Calu3 (cell line): ENCODE measurements at regions not wholly inside any gene's neighbourhood (a gene's known extent, or its start where the extent isn't known, plus 50 kb on each side); places are given as distances from the start of the nearest gene placed in this dataset.
"Not testable (repeated sequence)": the region's sequence is repeated elsewhere in the genome, so short reads cannot be mapped to it uniquely, and the experiment has no call there.

Experiments used
- BruUV-seq: library from RNA; stranded (reverse); fragments of 400-500 nt; replicated peaks from 2 replicates; lab custom pipeline; 2021; lab: Mats Ljungman, UMichigan
- CTCF ChIA-PET: fragments of 300-600 bp; sonication (Branson Sonifier 250); formaldehyde crosslinking; loops from one replicate; lab custom pipeline; 2022; ENCODE audit warnings: antibody characterized with exemption; lab: Charles Lee
- DNase-seq: peaks from one replicate; pipeline ENCODE4 v3.0.0; 2022
- H3K27ac Mint-ChIP-seq: one replicate; pipeline ENCODE4 v1.8.0; 2022; ENCODE audit warnings: mixed read lengths; ENCODE audit not compliant: unreplicated experiment
- H3K27me3 Mint-ChIP-seq: one replicate; pipeline ENCODE4 v1.8.0; 2022; ENCODE audit warnings: mixed read lengths; ENCODE audit not compliant: unreplicated experiment
- H3K36me3 Mint-ChIP-seq: one replicate; pipeline ENCODE4 v1.8.0; 2022; ENCODE audit warnings: mild to moderate bottlenecking, moderate library complexity, mixed read lengths; ENCODE audit not compliant: insufficient read depth, unreplicated experiment
- H3K4me1 Mint-ChIP-seq: one replicate; pipeline ENCODE4 v1.8.0; 2022; ENCODE audit warnings: mild to moderate bottlenecking, low read depth, mixed read lengths; ENCODE audit not compliant: unreplicated experiment
- H3K4me3 Mint-ChIP-seq: one replicate; pipeline ENCODE4 v1.8.0; 2022; ENCODE audit warnings: mild to moderate bottlenecking, low read depth, moderate library complexity, mixed read lengths; ENCODE audit not compliant: unreplicated experiment
- H3K9me3 Mint-ChIP-seq: one replicate; pipeline ENCODE4 v1.8.0; 2022; ENCODE audit warnings: low read depth, mixed read lengths; ENCODE audit not compliant: unreplicated experiment
- intact Hi-C: fragments of 100-400 bp; cut with micrococcal nuclease; formaldehyde crosslinking; loops from one replicate; pipeline ENCODE4 v1.10.0; 2022; ENCODE audit not compliant: unreplicated experiment
- TF ChIP-seq, protein P1 (sequence below): fragments of 200-600 bp; IDR thresholded peaks from one replicate; pipeline ENCODE4 v1.8.0; 2022; ENCODE audit warnings: antibody characterized with exemption; ENCODE audit not compliant: unreplicated experiment

GRCh38 chr7:113030489-113030888 lies 56.1 kb downstream of the GPR85 start:
- CTCF ChIA-PET: no interaction called here
- Mint-ChIP-seq H3K36me3 (no peaks in the 10 kb centered on the region), H3K9me3 (no peaks in the 10 kb centered on the region), H3K4me1 (no peaks in the 10 kb centered on the region), H3K27ac (no peak overlapping the region), H3K4me3 (no peak overlapping the region), H3K27me3 (no peaks in the 10 kb centered on the region)
- no TSS peak for BruUV-seq
- TF ChIP-seq, protein P1, sequence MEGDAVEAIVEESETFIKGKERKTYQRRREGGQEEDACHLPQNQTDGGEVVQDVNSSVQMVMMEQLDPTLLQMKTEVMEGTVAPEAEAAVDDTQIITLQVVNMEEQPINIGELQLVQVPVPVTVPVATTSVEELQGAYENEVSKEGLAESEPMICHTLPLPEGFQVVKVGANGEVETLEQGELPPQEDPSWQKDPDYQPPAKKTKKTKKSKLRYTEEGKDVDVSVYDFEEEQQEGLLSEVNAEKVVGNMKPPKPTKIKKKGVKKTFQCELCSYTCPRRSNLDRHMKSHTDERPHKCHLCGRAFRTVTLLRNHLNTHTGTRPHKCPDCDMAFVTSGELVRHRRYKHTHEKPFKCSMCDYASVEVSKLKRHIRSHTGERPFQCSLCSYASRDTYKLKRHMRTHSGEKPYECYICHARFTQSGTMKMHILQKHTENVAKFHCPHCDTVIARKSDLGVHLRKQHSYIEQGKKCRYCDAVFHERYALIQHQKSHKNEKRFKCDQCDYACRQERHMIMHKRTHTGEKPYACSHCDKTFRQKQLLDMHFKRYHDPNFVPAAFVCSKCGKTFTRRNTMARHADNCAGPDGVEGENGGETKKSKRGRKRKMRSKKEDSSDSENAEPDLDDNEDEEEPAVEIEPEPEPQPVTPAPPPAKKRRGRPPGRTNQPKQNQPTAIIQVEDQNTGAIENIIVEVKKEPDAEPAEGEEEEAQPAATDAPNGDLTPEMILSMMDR: no peak
- intact Hi-C loops: no loop called here
- DNase-seq: no peak

DNA sequence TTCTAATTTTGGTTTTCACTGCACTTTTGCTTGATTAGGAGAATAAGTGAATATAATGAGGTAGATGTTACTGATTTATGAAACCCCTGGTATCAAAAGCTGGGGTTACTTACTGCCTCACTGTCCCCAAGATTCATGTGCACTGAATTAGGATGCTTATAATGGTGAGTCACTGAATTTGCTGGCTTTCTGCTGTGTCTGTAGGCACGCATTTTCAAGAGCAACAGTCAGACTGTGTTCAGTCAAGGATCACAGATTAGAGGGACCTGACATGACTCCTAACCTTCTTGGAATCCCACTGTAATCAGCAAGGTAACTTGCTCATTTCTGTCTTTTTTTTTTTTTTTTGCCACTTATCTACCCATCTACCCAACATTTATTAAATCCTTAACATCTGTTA lies 59.7 kb downstream of the GPR85 start:
- Mint-ChIP-seq H3K36me3 (no peaks in the 10 kb centered on the region), H3K4me1 (no peaks in the 10 kb centered on the region), H3K27ac (no peak overlapping the region), H3K9me3 (no peaks in the 10 kb centered on the region), H3K27me3 (no peaks in the 10 kb centered on the region), H3K4me3 (no peak overlapping the region)
- TF ChIP-seq, protein P1: no peak
- intact Hi-C loops: no loop called here
- no TSS peak for BruUV-seq
- CTCF ChIA-PET: no interaction called here
- no peak for DNase-seq

DNA sequence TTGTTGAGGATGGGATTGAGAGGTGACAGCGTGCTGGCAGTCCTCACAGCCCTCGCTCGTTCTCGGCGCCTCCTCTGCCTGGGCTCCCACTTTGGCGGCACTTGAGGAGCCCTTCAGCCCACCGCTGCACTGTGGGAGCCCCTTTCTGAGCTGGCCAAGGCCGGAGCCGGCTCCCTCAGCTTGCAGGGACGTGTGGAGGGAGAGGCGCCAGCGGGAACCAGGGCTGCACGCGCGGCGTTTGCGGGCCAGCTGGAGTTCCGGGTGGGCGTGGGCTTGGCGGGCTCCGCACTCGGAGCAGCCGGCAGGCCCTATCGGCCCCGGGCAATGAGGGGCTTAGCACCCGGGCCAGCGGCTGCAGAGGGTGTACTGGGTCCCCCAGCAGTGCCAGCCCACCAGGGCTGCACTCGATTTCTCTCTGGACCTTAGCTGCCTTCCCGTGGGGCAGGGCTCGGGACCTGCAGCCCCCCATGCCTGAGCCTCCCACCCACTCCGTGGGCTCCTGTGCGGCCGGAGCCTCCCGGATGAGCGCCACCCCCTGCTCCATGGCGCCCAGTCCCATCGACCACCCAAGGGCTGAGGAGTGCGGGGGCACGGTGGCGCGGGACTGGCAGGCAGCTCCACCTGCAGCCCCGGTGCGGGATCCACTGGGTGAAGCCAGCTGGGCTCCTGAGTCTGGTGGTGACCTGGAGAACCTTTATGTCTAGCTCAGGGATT lies 69.3 kb downstream of the GPR85 start:
- H3K27me3 Mint-ChIP-seq, CTCF ChIA-PET, BruUV-seq, H3K4me3 Mint-ChIP-seq, DNase-seq, H3K9me3 Mint-ChIP-seq, H3K36me3 Mint-ChIP-seq, H3K4me1 Mint-ChIP-seq, H3K27ac Mint-ChIP-seq: not testable (repeated sequence)
- intact Hi-C loops: loop anchor here (10.0 kb wide), 1 partner anchor 138 kb away; no protein-coding TSS in a partner anchor

- Mint-ChIP-seq H3K9me3 (peaks cover 4% of the 10 kb centered on the region), H3K4me3 (no peak overlapping the region), H3K27ac (no peak overlapping the region), H3K4me1 (no peaks in the 10 kb centered on the region), H3K27me3 (no peaks in the 10 kb centered on the region), H3K36me3 (no peaks in the 10 kb centered on the region)
- no TSS peak for BruUV-seq
- intact Hi-C loops: loop anchor here (1.0 to 10.0 kb wide), 6 partner anchors 140 to 695 kb away; no protein-coding TSS in a partner anchor
- TF ChIP-seq, protein P1: no peak
- peak; percentile 3 for DNase-seq
- CTCF ChIA-PET: interaction anchor here (1.0 kb wide), 2 partner anchors 274 to 407 kb away, joined by 3 to 5 read pairs; no protein-coding TSS in a partner anchor
Measured at GRCh38 chr7:113015034-113015645, 71.5 kb downstream of the GPR85 start.
